ENCODE measurements at regions not wholly inside any gene's neighbourhood (a gene's known extent, or its start where the extent isn't known, plus 50 kb on each side); places are given as distances from the start of the nearest gene placed in this dataset.

DNA sequence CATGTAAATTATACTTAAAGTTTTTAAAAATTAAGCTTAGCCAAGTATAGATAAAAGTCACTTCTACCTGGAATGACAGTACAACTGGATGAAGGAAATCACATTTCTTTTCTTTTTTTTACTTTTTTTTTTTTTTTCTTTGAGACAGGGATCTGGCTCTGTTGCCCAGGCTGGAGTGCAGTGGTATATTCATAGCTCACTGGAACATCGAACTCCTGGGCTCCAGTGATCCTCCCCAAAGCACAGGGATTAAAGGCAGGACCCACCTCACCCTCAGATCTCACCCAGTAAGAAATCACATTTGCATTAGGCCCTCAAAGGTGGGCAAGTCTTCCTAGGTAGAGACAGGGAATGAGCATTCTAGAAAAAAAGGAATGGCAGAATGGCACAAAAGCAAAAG lies 69.5 kb upstream of the C1GALT1 start:
- TF ChIP-seq EP300 (IDR thresholded peaks at IDR 0.05), result no peak
- TF ChIP-seq POLR2A (IDR thresholded peaks at IDR 0.05; ENCODE audit: low read length), result no peak
- TF ChIP-seq, protein P1, sequence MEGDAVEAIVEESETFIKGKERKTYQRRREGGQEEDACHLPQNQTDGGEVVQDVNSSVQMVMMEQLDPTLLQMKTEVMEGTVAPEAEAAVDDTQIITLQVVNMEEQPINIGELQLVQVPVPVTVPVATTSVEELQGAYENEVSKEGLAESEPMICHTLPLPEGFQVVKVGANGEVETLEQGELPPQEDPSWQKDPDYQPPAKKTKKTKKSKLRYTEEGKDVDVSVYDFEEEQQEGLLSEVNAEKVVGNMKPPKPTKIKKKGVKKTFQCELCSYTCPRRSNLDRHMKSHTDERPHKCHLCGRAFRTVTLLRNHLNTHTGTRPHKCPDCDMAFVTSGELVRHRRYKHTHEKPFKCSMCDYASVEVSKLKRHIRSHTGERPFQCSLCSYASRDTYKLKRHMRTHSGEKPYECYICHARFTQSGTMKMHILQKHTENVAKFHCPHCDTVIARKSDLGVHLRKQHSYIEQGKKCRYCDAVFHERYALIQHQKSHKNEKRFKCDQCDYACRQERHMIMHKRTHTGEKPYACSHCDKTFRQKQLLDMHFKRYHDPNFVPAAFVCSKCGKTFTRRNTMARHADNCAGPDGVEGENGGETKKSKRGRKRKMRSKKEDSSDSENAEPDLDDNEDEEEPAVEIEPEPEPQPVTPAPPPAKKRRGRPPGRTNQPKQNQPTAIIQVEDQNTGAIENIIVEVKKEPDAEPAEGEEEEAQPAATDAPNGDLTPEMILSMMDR (IDR thresholded peaks at IDR 0.05), result no peak
- TF ChIP-seq ZC3H11A (IDR thresholded peaks at IDR 0.05), result no peak
- TF ChIP-seq RNF2 (IDR thresholded peaks at IDR 0.05; ENCODE audit: borderline replicate concordance, low read depth), result no peak
- TF ChIP-seq, protein P2, sequence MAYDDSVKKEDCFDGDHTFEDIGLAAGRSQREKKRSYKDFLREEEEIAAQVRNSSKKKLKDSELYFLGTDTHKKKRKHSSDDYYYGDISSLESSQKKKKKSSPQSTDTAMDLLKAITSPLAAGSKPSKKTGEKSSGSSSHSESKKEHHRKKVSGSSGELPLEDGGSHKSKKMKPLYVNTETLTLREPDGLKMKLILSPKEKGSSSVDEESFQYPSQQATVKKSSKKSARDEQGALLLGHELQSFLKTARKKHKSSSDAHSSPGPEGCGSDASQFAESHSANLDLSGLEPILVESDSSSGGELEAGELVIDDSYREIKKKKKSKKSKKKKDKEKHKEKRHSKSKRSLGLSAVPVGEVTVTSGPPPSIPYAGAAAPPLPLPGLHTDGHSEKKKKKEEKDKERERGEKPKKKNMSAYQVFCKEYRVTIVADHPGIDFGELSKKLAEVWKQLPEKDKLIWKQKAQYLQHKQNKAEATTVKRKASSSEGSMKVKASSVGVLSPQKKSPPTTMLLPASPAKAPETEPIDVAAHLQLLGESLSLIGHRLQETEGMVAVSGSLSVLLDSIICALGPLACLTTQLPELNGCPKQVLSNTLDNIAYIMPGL (CRISPR knock-in tag; IDR thresholded peaks at IDR 0.05; ENCODE audit: borderline replicate concordance), result no peak
- no peak for TF ChIP-seq CHD4 (IDR thresholded peaks at IDR 0.05; ENCODE audit: borderline replicate concordance)
- no peak for TF ChIP-seq GATA3 (IDR thresholded peaks at IDR 0.05; ENCODE audit: borderline replicate concordance)
- TF ChIP-seq RAD21 (conservative IDR thresholded peaks at IDR 0.05 in 1 of 2, IDR thresholded peaks at IDR 0.05 in 1 of 2), result no peak
- TF ChIP-seq EHMT2 (IDR thresholded peaks at IDR 0.05; ENCODE audit: low read depth), result no peak
- TF ChIP-seq HDAC2 (IDR thresholded peaks at IDR 0.05), result no peak
- TF ChIP-seq SMC3 (IDR thresholded peaks at IDR 0.05), result no peak

All from A549 (cell line).